ENCODE measurements at regions not wholly inside any gene's neighbourhood (a gene's known extent, or its start where the extent isn't known, plus 50 kb on each side); places are given as distances from the start of the nearest gene placed in this dataset.

GRCh38 chr13:59495936-59496512 is 667.7 kb downstream of the DIAPH3 start (continued):
- TF ChIP-seq CTCF (IDR thresholded peaks at IDR 0.05) (no peak), TEAD4 (IDR thresholded peaks at IDR 0.05; ENCODE audit: borderline replicate concordance, insufficient read depth) (no peak), RXRA (IDR thresholded peaks at IDR 0.05; ENCODE audit: borderline replicate concordance, low read depth) (no peak), ELF1 (IDR thresholded peaks at IDR 0.05) (no peak), SMC3 (IDR thresholded peaks at IDR 0.05; ENCODE audit: low read depth, low read length) (no peak)

GRCh38 chr13:59497621-59498247 is 666.0 kb downstream of the DIAPH3 start:
- H4K20me1 ChIP-seq (ENCODE audit: insufficient read depth): no peaks in the 10 kb centered on the region
- H3K27ac ChIP-seq (ENCODE audit: low read depth in 2 of 2, low read length in 1 of 2): no peak overlapping the region
- H3K9me2 ChIP-seq: no peaks in the 10 kb centered on the region
- POLR2A ChIA-PET: interaction anchor here (0.7 kb wide), 1 partner anchor 51 kb away, joined by 3 read pairs; no protein-coding TSS in a partner anchor
- no peaks in the 10 kb centered on the region for H3K27me3 ChIP-seq (ENCODE audit: insufficient read depth)
- TF ChIP-seq NFIC (IDR thresholded peaks at IDR 0.05; ENCODE audit: borderline replicate concordance) (no peak), RXRA (IDR thresholded peaks at IDR 0.05; ENCODE audit: borderline replicate concordance, low read depth) (no peak), EP300 (IDR thresholded peaks at IDR 0.05; ENCODE audit: borderline replicate concordance in 1 of 2, low read depth in 1 of 2, low read length in 1 of 2) (no peak), ZBTB33 (IDR thresholded peaks at IDR 0.05; ENCODE audit: borderline replicate concordance, low read depth) (no peak), TAF1 (IDR thresholded peaks at IDR 0.05; ENCODE audit: borderline replicate concordance, low read depth, low read length) (no peak), GABPA (IDR thresholded peaks at IDR 0.05; ENCODE audit: low read depth) (no peak), PBX3 (IDR thresholded peaks at IDR 0.05) (no peak), EZH2phosphoT487 (IDR thresholded peaks at IDR 0.05; ENCODE audit: borderline replicate concordance, low read depth) (no peak), IRF3 (IDR thresholded peaks at IDR 0.05; ENCODE audit: low read depth, low read length) (no peak)
- no peak for DNase-seq
- no peak overlapping the region for H3K4me3 ChIP-seq (ENCODE audit: low read depth in 2 of 2, low read length in 1 of 2)
- peaks cover 0 to 7% of the 10 kb centered on the region in 2 experiments; a peak in 2 of 4 replicates for H3K4me1 ChIP-seq (ENCODE audit: control insufficient read depth in 1 of 2, insufficient read depth in 2 of 2, low read depth in 1 of 2, low read length in 1 of 2)
- 81% methylated on average over 4 of the region's 4 CpGs for WGBS (ENCODE audit: low lambda C conversion rate)
- no peaks in the 10 kb centered on the region for H3F3A ChIP-seq (replicated peaks; ENCODE audit: insufficient read depth)
- no peak overlapping the region for H3K9ac ChIP-seq
- CTCF ChIA-PET: interaction anchor here (2.7 kb wide), 1 partner anchor 180 kb away, joined by 7 read pairs; no protein-coding TSS in a partner anchor
- no peaks in the 10 kb centered on the region for H3K9me3 ChIP-seq
- H3K36me3 ChIP-seq (replicated peaks in 1 of 2; ENCODE audit: control insufficient read depth in 1 of 2, insufficient read depth in 2 of 2, low read length in 1 of 2): no peaks in the 10 kb centered on the region
- H3K4me2 ChIP-seq: no peak overlapping the region
- H3K79me2 ChIP-seq (ENCODE audit: insufficient read depth): no peaks in the 10 kb centered on the region
- no peak overlapping the region for H2AFZ ChIP-seq (ENCODE audit: low read depth)
